ENCODE measurements at regions not wholly inside any gene's neighbourhood (a gene's known extent, or its start where the extent isn't known, plus 50 kb on each side); places are given as distances from the start of the nearest gene placed in this dataset.

DNA sequence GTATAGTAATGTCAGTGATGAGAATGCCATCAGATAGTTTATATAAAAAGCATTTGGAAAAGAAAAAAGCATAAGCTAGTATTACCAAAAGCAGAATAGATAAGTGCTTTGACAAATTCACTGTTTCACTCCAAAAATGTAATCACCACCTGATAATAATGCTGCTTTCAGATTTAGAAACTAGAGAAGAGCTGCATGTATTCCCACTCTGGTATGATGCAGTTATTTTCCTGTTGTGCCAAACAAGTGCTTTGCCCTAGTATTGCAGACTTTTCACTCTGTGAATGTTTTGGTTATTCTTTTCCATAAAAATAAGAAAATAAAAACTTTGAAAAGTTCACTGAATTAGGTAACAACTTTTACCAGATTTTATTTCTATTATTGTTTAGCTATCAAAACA is 267.7 kb upstream of the TET2 start:
- no peaks in the 10 kb centered on the region for H3K9me3 Mint-ChIP-seq (ENCODE audit: unreplicated experiment)

DNA sequence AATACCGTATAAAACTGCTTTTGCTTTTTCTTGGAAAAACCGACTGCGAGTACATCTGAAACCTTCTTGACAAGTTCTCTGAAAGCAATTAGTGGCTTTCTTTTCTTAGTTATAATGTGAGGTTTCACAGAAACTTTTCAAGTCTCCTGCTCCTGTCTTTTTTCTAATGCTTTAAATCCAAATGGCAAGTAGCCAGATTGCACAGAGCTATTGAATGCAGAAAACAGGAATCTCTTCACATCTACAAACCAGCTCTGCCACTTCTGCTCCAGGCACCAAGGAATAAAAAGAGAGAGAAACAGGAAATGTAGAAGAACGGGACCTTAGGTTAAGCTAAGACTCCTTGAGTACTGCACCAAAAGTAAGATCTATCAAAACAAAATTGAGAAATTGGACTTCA is 267.3 kb upstream of the TET2 start:
- no peaks in the 10 kb centered on the region for H3K4me1 Mint-ChIP-seq (ENCODE audit: insufficient read depth, unreplicated experiment)
- POLR2A ChIA-PET, result interaction anchor here (1.0 kb wide), 1 partner anchor 12 kb away, joined by 3 read pairs; no protein-coding TSS in a partner anchor
- intact Hi-C loops (cut with micrococcal nuclease), result no loop called here
- DNase-seq (ENCODE audit: unreplicated experiment), result no peak
- BruUV-seq (replicated peaks), result no TSS peak
- no peak overlapping the region for H3K4me3 Mint-ChIP-seq (ENCODE audit: unreplicated experiment)
- peaks cover 1% of the 10 kb centered on the region for H3K36me3 Mint-ChIP-seq (ENCODE audit: insufficient read depth, unreplicated experiment)
- TF ChIP-seq, protein P1, sequence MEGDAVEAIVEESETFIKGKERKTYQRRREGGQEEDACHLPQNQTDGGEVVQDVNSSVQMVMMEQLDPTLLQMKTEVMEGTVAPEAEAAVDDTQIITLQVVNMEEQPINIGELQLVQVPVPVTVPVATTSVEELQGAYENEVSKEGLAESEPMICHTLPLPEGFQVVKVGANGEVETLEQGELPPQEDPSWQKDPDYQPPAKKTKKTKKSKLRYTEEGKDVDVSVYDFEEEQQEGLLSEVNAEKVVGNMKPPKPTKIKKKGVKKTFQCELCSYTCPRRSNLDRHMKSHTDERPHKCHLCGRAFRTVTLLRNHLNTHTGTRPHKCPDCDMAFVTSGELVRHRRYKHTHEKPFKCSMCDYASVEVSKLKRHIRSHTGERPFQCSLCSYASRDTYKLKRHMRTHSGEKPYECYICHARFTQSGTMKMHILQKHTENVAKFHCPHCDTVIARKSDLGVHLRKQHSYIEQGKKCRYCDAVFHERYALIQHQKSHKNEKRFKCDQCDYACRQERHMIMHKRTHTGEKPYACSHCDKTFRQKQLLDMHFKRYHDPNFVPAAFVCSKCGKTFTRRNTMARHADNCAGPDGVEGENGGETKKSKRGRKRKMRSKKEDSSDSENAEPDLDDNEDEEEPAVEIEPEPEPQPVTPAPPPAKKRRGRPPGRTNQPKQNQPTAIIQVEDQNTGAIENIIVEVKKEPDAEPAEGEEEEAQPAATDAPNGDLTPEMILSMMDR (IDR thresholded peaks at IDR 0.05; ENCODE audit: unreplicated experiment), result no peak
- no peaks in the 10 kb centered on the region for H3K9me3 Mint-ChIP-seq (ENCODE audit: unreplicated experiment)
- H3K27ac Mint-ChIP-seq (ENCODE audit: low read depth, unreplicated experiment), result no peak overlapping the region
- CTCF ChIA-PET, result no interaction called here
- no peaks in the 10 kb centered on the region for H3K27me3 Mint-ChIP-seq (ENCODE audit: insufficient read depth, unreplicated experiment)

More for the DNA sequence above, 267.7 kb upstream of the TET2 start:
- no peaks in the 10 kb centered on the region for H3K4me1 Mint-ChIP-seq (ENCODE audit: insufficient read depth, unreplicated experiment)
- H3K36me3 Mint-ChIP-seq (ENCODE audit: insufficient read depth, unreplicated experiment), result no peaks in the 10 kb centered on the region
- no peak overlapping the region for H3K27ac Mint-ChIP-seq (ENCODE audit: low read depth, unreplicated experiment)
- H3K4me3 Mint-ChIP-seq (ENCODE audit: unreplicated experiment), result no peak overlapping the region
- TF ChIP-seq, protein P1 (IDR thresholded peaks at IDR 0.05; ENCODE audit: unreplicated experiment), result no peak
- no TSS peak for BruUV-seq (replicated peaks)
- ChIA-PET POLR2A (interaction anchor here (1.0 kb wide), 1 partner anchor 13 kb away, joined by 3 read pairs; no protein-coding TSS in a partner anchor), CTCF (no interaction called here)
- intact Hi-C loops (cut with micrococcal nuclease), result no loop called here
- DNase-seq (ENCODE audit: unreplicated experiment), result no peak
- no peaks in the 10 kb centered on the region for H3K27me3 Mint-ChIP-seq (ENCODE audit: insufficient read depth, unreplicated experiment)

DNA sequence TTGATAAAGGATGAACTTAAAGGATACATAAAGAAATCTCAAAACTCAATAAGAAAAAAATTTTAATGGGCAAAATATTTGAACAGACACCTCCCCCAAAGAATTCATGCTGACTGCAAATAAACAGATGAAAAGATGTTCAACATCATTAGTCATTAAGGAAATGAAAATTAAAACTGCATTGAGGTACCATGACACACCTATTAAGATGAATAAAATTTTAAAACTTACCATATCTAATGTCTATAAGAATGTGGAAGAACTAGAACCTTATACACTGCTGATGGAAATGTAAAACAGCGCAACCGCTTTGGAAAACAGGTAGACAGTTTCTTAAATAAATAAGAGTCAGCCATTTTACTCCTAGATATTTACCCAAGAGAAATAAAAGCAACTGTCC is 266.8 kb upstream of the TET2 start:
- TF ChIP-seq, protein P1 (IDR thresholded peaks at IDR 0.05; ENCODE audit: unreplicated experiment), result no peak

DNA sequence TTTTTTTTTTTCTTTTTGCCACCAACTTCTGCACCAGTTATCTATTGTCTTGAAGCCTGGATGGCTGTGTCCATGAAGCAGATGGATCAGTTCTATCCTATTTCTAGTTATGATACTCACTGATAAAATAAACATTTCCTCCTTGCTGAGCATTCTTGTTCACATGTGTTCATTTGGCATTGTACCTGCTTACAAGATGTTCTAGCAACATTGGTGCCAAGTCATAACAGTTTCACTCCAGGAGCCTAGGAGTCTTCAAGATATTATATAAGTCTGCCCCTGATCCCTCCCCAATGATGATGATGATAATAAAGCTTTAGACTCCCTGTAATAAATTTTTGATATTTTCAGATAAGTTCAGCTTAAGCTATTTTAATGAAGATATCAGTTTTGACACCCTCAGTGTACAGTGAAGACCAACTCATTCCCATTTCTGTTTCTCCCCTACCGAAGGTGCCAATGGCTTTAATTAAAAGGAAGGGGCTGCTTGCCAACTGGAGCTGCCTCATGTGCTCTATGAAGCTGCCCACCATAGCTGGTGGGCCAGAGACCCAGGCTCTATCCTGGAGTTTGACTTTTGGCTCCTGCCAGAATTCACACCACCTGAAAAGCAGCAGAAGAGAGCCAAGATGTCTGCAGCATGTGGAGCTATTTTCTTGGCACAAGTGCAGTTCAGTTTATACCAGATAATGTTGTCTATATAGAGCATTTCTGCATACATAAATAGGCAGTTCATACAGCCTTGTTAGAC is 265.4 kb upstream of the TET2 start:
- DNase-seq (ENCODE audit: unreplicated experiment), result no peak
- Mint-ChIP-seq H3K4me3 (ENCODE audit: unreplicated experiment) (no peak overlapping the region), H3K4me1 (ENCODE audit: insufficient read depth, unreplicated experiment) (no peaks in the 10 kb centered on the region), H3K27me3 (ENCODE audit: insufficient read depth, unreplicated experiment) (no peaks in the 10 kb centered on the region), H3K36me3 (ENCODE audit: insufficient read depth, unreplicated experiment) (peaks cover 4% of the 10 kb centered on the region), H3K9me3 (ENCODE audit: unreplicated experiment) (no peaks in the 10 kb centered on the region), H3K27ac (ENCODE audit: low read depth, unreplicated experiment) (no peak overlapping the region)
- BruUV-seq (replicated peaks), result no TSS peak
- CTCF ChIA-PET, result interaction anchor here (0.8 to 0.9 kb wide), 2 partner anchors 20 to 22 kb away, joined by 3 to 4 read pairs; no protein-coding TSS in a partner anchor
- POLR2A ChIA-PET, result no interaction called here
- TF ChIP-seq, protein P1 (IDR thresholded peaks at IDR 0.05; ENCODE audit: unreplicated experiment), result no peak
- intact Hi-C loops (cut with micrococcal nuclease), result no loop called here

More for the DNA sequence above, 266.8 kb upstream of the TET2 start:
- intact Hi-C loops (cut with micrococcal nuclease), result no loop called here
- no peaks in the 10 kb centered on the region for H3K9me3 Mint-ChIP-seq (ENCODE audit: unreplicated experiment)
- peaks cover 4% of the 10 kb centered on the region for H3K36me3 Mint-ChIP-seq (ENCODE audit: insufficient read depth, unreplicated experiment)
- no peak overlapping the region for H3K27ac Mint-ChIP-seq (ENCODE audit: low read depth, unreplicated experiment)
- no peak for DNase-seq (ENCODE audit: unreplicated experiment)
- no TSS peak for BruUV-seq (replicated peaks)
- H3K27me3 Mint-ChIP-seq (ENCODE audit: insufficient read depth, unreplicated experiment), result no peaks in the 10 kb centered on the region
- ChIA-PET CTCF (no interaction called here), POLR2A (no interaction called here)
- H3K4me1 Mint-ChIP-seq (ENCODE audit: insufficient read depth, unreplicated experiment), result no peaks in the 10 kb centered on the region
- H3K4me3 Mint-ChIP-seq (ENCODE audit: unreplicated experiment), result no peak overlapping the region

All from MCF 10A (cell line).